LNCaP clone FGC (cell line): ENCODE measurements at regions not wholly inside any gene's neighbourhood (a gene's known extent, or its start where the extent isn't known, plus 50 kb on each side); places are given as distances from the start of the nearest gene placed in this dataset.

Experiments used
- DNase-seq: peaks from one replicate; pipeline ENCODE4 v3.0.0-alpha.2; 2011; ENCODE audit warnings: low read depth
- H3K4me3 ChIP-seq: 2 replicates; pipeline ENCODE4 v1.5.1; 2011; ENCODE audit warnings: mild to moderate bottlenecking, low read depth, low read length, control low read depth
- CTCF ChIP-seq: IDR thresholded peaks from 2 replicates; pipeline ENCODE4 v1.5.1; 2012; ENCODE audit warnings: mild to moderate bottlenecking; ENCODE audit not compliant: control insufficient read depth, insufficient read depth; ENCODE audit errors: extremely low read depth

DNA sequence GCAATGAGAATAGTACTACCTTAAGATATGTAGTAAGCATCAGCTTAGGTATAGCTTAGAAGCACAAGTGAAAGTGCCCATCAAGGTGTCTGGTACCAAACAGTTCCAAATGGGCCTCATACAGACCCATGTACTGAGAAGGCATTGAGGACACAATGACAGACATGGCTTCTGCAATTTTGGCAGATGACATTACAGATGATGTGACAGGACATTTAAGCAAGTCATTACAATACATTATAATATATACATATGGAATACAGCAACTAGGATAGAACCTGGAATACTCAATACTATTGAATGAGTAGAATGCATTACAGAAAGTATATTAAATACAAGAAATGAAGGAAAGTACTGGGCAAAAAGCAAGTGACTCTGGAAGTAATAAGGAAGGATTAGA lies 256.4 kb downstream of the GXYLT1 start:
- no peak for DNase-seq
- no peak overlapping the region for H3K4me3 ChIP-seq
- no peak for TF ChIP-seq CTCF

DNA sequence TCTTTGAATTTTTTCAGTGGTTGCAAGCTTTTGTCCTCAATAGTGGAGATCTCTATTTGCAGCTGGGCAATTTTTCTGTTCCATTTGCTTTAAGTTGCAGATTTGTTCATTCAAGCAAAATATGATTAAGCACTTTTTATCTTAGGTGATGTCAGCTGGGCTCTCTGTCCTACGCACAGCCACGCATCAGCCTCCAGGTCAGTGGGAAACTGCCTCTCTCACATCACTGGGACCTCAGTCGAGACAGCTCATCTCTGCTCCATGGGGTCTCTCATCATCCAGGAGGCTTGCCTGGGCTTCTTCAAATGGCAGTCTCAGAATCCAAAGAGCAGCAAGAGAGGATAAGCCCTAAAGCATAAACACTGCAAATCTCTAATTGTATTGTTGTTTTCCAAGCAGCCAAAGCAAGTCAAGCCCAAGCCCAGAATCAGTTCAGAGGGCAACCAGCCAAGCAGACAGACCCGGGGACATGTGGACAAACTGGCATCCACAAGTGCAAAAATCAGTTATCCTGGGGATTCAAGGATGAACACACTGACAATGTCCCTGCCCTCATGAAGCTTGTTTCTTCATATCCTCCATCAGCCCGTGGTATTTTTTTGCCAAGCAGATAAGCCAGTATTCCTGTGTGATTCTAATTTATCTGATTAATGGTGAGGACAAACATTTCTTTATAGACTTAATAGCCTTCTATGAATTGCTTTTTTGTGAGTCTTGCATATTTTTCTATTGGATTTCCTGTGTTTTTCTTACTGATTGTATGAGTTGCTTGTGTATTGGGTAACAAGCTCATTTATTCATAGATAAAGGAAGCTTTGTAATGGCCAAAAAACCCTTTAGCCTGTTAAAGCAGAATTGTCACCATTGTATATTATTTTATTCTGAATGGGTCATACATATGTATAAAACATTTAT lies 262.5 kb downstream of the GXYLT1 start:
- no peak for TF ChIP-seq CTCF
- DNase-seq, result no peak
- H3K4me3 ChIP-seq, result no peak overlapping the region

DNA sequence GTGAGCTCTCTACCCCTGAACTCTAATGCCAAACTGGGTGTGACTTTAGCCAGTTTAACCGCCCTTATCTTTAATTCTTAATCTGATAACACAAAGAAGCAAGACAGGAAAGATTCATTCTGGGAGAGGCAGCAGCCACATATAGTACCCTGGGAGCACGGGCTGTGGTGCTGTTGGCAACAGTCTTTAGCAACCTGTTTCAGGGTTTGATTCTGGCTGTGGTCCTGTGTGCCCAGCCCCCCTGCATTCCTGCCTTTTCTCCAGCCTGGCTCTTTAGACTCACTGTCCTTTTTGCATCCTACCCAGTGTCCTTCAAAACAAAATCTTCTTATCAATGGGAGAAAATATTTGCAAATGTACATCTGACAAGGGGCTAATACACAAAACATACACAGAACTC lies 275.2 kb downstream of the GXYLT1 start:
- DNase-seq, result no peak
- no peak for TF ChIP-seq CTCF
- H3K4me3 ChIP-seq, result no peak overlapping the region

- no peak overlapping the region for H3K4me3 ChIP-seq
- no peak for TF ChIP-seq CTCF
- DNase-seq, result no peak
These were observed 277.7 kb downstream of the GXYLT1 start for GRCh38 chr12:41866878-41867430.

- no peak overlapping the region for H3K4me3 ChIP-seq
These were observed 288.4 kb downstream of the GXYLT1 start for GRCh38 chr12:41856228-41856627.

GRCh38 chr12:41850046-41850445 lies 294.6 kb downstream of the GXYLT1 start:
- no peak for DNase-seq
- no peak overlapping the region for H3K4me3 ChIP-seq
- no peak for TF ChIP-seq CTCF

More at GRCh38 chr12:41856228-41856627, 288.4 kb downstream of the GXYLT1 start:
- no peak for DNase-seq
- TF ChIP-seq CTCF, result no peak
